Stomach (tissue), 4 donors: ENCODE measurements at regions not wholly inside any gene's neighbourhood (a gene's known extent, or its start where the extent isn't known, plus 50 kb on each side); places are given as distances from the start of the nearest gene placed in this dataset.

Experiments
- CTCF ChIP-seq, 7 experiments: fragments of 450-650 bp in 4 of 7; fragments of 200-600 bp in 3 of 7; sonication (generic) in 3 of 7; IDR thresholded peaks; one replicate each; pipeline ENCODE4 v1.5.1; 2016 to 2019; ENCODE audit warnings: antibody characterized with exemption in 7 of 7, control low read depth in 2 of 7, mild to moderate bottlenecking in 1 of 7
- EP300 ChIP-seq: sonication (generic); formaldehyde crosslinking; IDR thresholded peaks from one replicate; pipeline ENCODE4 v1.6.1; 2017; ENCODE audit warnings: antibody characterized with exemption
- POLR2A ChIP-seq, 4 donors: fragments of 450-650 bp; IDR thresholded peaks; one replicate each; pipeline ENCODE4 v1.6.1; 2016; ENCODE audit warnings: antibody characterized with exemption in 4 of 4, control low read depth in 2 of 4, mild to moderate bottlenecking in 1 of 4, moderate library complexity in 1 of 4
- POLR2AphosphoS5 ChIP-seq, 3 donors: sonication (generic); formaldehyde crosslinking; IDR thresholded peaks; one replicate each; pipeline ENCODE4 v1.6.1; 2016; ENCODE audit warnings: antibody characterized with exemption in 3 of 3

- TF ChIP-seq POLR2A (IDR thresholded peaks at IDR 0.05), result no peak
- TF ChIP-seq CTCF (IDR thresholded peaks at IDR 0.05), result no peak
- no peak for TF ChIP-seq POLR2AphosphoS5 (IDR thresholded peaks at IDR 0.05)
- TF ChIP-seq EP300, result no peak
Measured at GRCh38 chr18:39730606-39731005, 2165.0 kb upstream of the CELF4 start.
